ENCODE measurements at regions not wholly inside any gene's neighbourhood (a gene's known extent, or its start where the extent isn't known, plus 50 kb on each side); places are given as distances from the start of the nearest gene placed in this dataset.
A peak's percentile ranks its signal among the peaks of the same experiment; 100 is the strongest.

- no peaks in the 10 kb centered on the region for H3K4me1 ChIP-seq (ENCODE audit: control insufficient read depth, extremely low read depth, insufficient read depth, low read length)
- H4K20me1 ChIP-seq (ENCODE audit: control insufficient read depth, extremely low read depth, insufficient read depth, low read length) = no peaks in the 10 kb centered on the region
- TF ChIP-seq EZH2 (IDR thresholded peaks at IDR 0.05; ENCODE audit: low read length, missing control alignments) = no peak
- no peak for TF ChIP-seq CTCF (conservative IDR thresholded peaks at IDR 0.05 in 1 of 2, IDR thresholded peaks at IDR 0.05 in 1 of 2; ENCODE audit: low read depth in 1 of 2, low read length in 2 of 2)
- H3K36me3 ChIP-seq (ENCODE audit: control insufficient read depth, insufficient read depth, low read length) = no peaks in the 10 kb centered on the region
- no peaks in the 10 kb centered on the region for H3K27me3 ChIP-seq (ENCODE audit: control insufficient read depth, insufficient read depth, low read length)
- DNase-seq (ENCODE audit: low read depth in 2 of 2) = peak in 1 of 2 donors; percentile 28
- no peak overlapping the region for H3K9ac ChIP-seq (ENCODE audit: insufficient read depth, low read length)
- no peaks in the 10 kb centered on the region for H3K79me2 ChIP-seq (ENCODE audit: control insufficient read depth, insufficient read depth, low read length)
- no peak overlapping the region for H3K27ac ChIP-seq (ENCODE audit: insufficient read depth, low read length)
- H3K4me2 ChIP-seq (ENCODE audit: extremely low read depth, insufficient read depth, low read length) = no peak overlapping the region
- H3K4me3 ChIP-seq (replicated peaks in 1 of 4; ENCODE audit: control extremely low read depth in 1 of 4, insufficient read depth in 1 of 4, low read depth in 3 of 4, low read length in 4 of 4) = no peak overlapping the region
- no peak overlapping the region for H2AFZ ChIP-seq (ENCODE audit: low read length)
- H3K9me3 ChIP-seq (ENCODE audit: control insufficient read depth, insufficient read depth, low read depth, low read length) = no peaks in the 10 kb centered on the region
Observed at GRCh38 chr2:150309311-150310080, 178.0 kb downstream of the RND3 start.

DNA sequence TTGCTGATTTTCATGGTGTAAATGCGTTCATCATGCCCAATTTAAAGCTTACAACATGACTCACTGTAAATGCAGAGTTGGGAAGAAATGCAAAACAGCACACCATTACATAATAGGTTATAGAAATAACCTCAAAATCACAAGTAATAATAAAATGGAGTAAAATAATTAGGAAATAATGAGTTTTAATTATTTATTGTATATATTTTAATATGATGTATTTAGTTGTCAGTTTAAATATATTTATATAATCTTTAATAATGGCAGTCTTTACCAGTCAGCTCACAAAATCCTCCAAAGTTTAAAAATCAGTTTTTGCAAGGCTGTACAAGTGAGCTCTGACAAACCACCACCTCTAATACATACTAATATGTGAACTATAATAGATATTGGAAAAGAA is 180.2 kb downstream of the RND3 start:
- no peak overlapping the region for H3K4me2 ChIP-seq (ENCODE audit: extremely low read depth, insufficient read depth, low read length)
- no peak overlapping the region for H3K9ac ChIP-seq (ENCODE audit: insufficient read depth, low read length)
- DNase-seq (ENCODE audit: low read depth in 2 of 2) = no peak
- H3K27me3 ChIP-seq (ENCODE audit: control insufficient read depth, insufficient read depth, low read length) = no peaks in the 10 kb centered on the region
- no peak overlapping the region for H3K27ac ChIP-seq (ENCODE audit: insufficient read depth, low read length)
- H3K4me3 ChIP-seq (replicated peaks in 1 of 4; ENCODE audit: control extremely low read depth in 1 of 4, insufficient read depth in 1 of 4, low read depth in 3 of 4, low read length in 4 of 4) = no peak overlapping the region
- H3K4me1 ChIP-seq (ENCODE audit: control insufficient read depth, extremely low read depth, insufficient read depth, low read length) = no peaks in the 10 kb centered on the region
- TF ChIP-seq EZH2 (IDR thresholded peaks at IDR 0.05; ENCODE audit: low read length, missing control alignments) = no peak
- TF ChIP-seq CTCF (conservative IDR thresholded peaks at IDR 0.05 in 1 of 2, IDR thresholded peaks at IDR 0.05 in 1 of 2; ENCODE audit: low read depth in 1 of 2, low read length in 2 of 2) = no peak
- H2AFZ ChIP-seq (ENCODE audit: low read length) = no peak overlapping the region
- H3K36me3 ChIP-seq (ENCODE audit: control insufficient read depth, insufficient read depth, low read length) = no peaks in the 10 kb centered on the region
- no peaks in the 10 kb centered on the region for H3K9me3 ChIP-seq (ENCODE audit: control insufficient read depth, insufficient read depth, low read depth, low read length)
- H3K79me2 ChIP-seq (ENCODE audit: control insufficient read depth, insufficient read depth, low read length) = no peaks in the 10 kb centered on the region
- H4K20me1 ChIP-seq (ENCODE audit: control insufficient read depth, extremely low read depth, insufficient read depth, low read length) = no peaks in the 10 kb centered on the region

- Histone ChIP-seq H3K4me1 (ENCODE audit: control insufficient read depth, extremely low read depth, insufficient read depth, low read length) (no peaks in the 10 kb centered on the region), H3K79me2 (ENCODE audit: control insufficient read depth, insufficient read depth, low read length) (no peaks in the 10 kb centered on the region), H3K9ac (ENCODE audit: insufficient read depth, low read length) (no peak overlapping the region), H3K36me3 (ENCODE audit: control insufficient read depth, insufficient read depth, low read length) (no peaks in the 10 kb centered on the region), H3K4me2 (ENCODE audit: extremely low read depth, insufficient read depth, low read length) (no peak overlapping the region), H2AFZ (ENCODE audit: low read length) (no peak overlapping the region), H3K27me3 (ENCODE audit: control insufficient read depth, insufficient read depth, low read length) (no peaks in the 10 kb centered on the region), H3K27ac (ENCODE audit: insufficient read depth, low read length) (no peak overlapping the region), H3K4me3 (replicated peaks in 1 of 4; ENCODE audit: control extremely low read depth in 1 of 4, insufficient read depth in 1 of 4, low read depth in 3 of 4, low read length in 4 of 4) (no peak overlapping the region), H3K9me3 (ENCODE audit: control insufficient read depth, insufficient read depth, low read depth, low read length) (no peaks in the 10 kb centered on the region), H4K20me1 (ENCODE audit: control insufficient read depth, extremely low read depth, insufficient read depth, low read length) (no peaks in the 10 kb centered on the region)
- peak in 1 of 2 donors; percentile 30 for DNase-seq (ENCODE audit: low read depth in 2 of 2)
- TF ChIP-seq EZH2 (IDR thresholded peaks at IDR 0.05; ENCODE audit: low read length, missing control alignments) = no peak
- TF ChIP-seq CTCF (conservative IDR thresholded peaks at IDR 0.05 in 1 of 2, IDR thresholded peaks at IDR 0.05 in 1 of 2; ENCODE audit: low read depth in 1 of 2, low read length in 2 of 2) = no peak
Observed at GRCh38 chr2:150303281-150303680, 184.2 kb downstream of the RND3 start.

Measured in fibroblast of lung (primary cell).